Loucy (cell line): ENCODE measurements at regions not wholly inside any gene's neighbourhood (a gene's known extent, or its start where the extent isn't known, plus 50 kb on each side); places are given as distances from the start of the nearest gene placed in this dataset.

ENCODE experiments used
- EZH2phosphoT487 ChIP-seq: fragments of 200-600 bp; IDR thresholded peaks from 2 replicates; pipeline ENCODE4 v1.6.1; 2018; ENCODE audit warnings: antibody characterized with exemption, mild to moderate bottlenecking, moderate library complexity, borderline replicate concordance
- TF ChIP-seq, protein P1 (sequence below): fragments of 200-600 bp; sonication (generic); conservative IDR thresholded peaks from 2 replicates; pipeline ENCODE4 v1.5.1; 2014; ENCODE audit warnings: mild to moderate bottlenecking, antibody characterized with exemption, low read length

DNA sequence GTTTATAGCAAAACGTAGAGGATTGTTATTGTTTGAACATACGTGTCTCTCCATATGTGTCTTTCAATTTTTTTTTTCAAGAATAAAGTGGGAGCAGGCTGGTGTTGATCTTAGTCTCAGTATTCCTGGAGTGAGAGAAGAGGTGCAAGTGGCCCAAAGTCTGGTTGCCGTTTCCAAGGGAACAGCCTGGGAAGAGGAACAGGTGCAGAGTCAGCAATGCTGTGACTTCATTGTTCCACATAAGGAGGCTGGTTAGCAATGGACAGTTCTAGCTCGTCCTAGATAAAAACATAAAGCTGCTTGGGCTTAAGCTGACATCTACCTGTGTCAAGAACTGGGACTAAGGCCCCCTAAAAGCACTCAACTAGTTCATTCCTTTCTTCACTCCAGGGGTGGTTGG, 626.6 kb upstream of the TPK1 start:
- TF ChIP-seq, protein P1, sequence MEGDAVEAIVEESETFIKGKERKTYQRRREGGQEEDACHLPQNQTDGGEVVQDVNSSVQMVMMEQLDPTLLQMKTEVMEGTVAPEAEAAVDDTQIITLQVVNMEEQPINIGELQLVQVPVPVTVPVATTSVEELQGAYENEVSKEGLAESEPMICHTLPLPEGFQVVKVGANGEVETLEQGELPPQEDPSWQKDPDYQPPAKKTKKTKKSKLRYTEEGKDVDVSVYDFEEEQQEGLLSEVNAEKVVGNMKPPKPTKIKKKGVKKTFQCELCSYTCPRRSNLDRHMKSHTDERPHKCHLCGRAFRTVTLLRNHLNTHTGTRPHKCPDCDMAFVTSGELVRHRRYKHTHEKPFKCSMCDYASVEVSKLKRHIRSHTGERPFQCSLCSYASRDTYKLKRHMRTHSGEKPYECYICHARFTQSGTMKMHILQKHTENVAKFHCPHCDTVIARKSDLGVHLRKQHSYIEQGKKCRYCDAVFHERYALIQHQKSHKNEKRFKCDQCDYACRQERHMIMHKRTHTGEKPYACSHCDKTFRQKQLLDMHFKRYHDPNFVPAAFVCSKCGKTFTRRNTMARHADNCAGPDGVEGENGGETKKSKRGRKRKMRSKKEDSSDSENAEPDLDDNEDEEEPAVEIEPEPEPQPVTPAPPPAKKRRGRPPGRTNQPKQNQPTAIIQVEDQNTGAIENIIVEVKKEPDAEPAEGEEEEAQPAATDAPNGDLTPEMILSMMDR, result no peak
- TF ChIP-seq EZH2phosphoT487, result no peak
